ENCODE measurements at regions not wholly inside any gene's neighbourhood (a gene's known extent, or its start where the extent isn't known, plus 50 kb on each side); places are given as distances from the start of the nearest gene placed in this dataset.

DNA sequence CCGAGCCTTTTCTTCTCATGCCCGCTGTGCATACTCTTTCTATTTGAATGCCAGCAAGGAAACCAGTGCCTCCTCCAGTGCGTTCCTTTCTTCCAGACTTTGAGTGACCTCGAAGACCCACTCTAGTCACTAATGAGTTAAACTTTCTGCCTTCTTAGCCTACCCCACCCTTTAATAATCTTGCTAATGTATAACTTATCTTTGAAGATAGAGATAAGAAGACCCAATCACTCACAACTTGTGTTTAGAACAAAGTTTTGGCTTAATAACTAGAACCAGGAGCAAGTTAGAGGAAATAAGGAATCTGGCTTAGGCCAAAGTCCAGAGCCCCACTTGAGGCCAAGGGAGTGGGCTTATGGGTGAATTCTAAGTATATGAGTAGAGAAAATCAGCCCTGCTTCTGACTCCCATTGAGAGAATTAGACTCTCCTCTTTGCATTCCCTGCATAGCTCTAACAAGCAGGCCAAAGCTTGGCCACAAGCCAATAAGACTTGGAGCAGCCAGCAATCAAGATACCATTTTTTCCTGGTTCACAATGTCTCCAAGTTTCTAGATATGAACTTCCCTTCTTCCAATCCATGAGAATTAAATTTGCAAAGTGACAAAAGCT is 181.5 kb upstream of the PIK3R1 start:
- TF ChIP-seq, protein P1, sequence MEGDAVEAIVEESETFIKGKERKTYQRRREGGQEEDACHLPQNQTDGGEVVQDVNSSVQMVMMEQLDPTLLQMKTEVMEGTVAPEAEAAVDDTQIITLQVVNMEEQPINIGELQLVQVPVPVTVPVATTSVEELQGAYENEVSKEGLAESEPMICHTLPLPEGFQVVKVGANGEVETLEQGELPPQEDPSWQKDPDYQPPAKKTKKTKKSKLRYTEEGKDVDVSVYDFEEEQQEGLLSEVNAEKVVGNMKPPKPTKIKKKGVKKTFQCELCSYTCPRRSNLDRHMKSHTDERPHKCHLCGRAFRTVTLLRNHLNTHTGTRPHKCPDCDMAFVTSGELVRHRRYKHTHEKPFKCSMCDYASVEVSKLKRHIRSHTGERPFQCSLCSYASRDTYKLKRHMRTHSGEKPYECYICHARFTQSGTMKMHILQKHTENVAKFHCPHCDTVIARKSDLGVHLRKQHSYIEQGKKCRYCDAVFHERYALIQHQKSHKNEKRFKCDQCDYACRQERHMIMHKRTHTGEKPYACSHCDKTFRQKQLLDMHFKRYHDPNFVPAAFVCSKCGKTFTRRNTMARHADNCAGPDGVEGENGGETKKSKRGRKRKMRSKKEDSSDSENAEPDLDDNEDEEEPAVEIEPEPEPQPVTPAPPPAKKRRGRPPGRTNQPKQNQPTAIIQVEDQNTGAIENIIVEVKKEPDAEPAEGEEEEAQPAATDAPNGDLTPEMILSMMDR (tag by site-specific recombination; IDR thresholded peaks at IDR 0.05): no peak
- TF ChIP-seq YY1 (tag by site-specific recombination; IDR thresholded peaks at IDR 0.05): no peak
- no peak for TF ChIP-seq ZNF23 (tag by site-specific recombination; IDR thresholded peaks at IDR 0.05; ENCODE audit: borderline replicate concordance)
- TF ChIP-seq, protein P2, sequence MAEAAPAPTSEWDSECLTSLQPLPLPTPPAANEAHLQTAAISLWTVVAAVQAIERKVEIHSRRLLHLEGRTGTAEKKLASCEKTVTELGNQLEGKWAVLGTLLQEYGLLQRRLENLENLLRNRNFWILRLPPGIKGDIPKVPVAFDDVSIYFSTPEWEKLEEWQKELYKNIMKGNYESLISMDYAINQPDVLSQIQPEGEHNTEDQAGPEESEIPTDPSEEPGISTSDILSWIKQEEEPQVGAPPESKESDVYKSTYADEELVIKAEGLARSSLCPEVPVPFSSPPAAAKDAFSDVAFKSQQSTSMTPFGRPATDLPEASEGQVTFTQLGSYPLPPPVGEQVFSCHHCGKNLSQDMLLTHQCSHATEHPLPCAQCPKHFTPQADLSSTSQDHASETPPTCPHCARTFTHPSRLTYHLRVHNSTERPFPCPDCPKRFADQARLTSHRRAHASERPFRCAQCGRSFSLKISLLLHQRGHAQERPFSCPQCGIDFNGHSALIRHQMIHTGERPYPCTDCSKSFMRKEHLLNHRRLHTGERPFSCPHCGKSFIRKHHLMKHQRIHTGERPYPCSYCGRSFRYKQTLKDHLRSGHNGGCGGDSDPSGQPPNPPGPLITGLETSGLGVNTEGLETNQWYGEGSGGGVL (tag by site-specific recombination; IDR thresholded peaks at IDR 0.05): no peak
- no peak for TF ChIP-seq KLF16 (tag by site-specific recombination; IDR thresholded peaks at IDR 0.05)
- TF ChIP-seq ZNF510 (tag by site-specific recombination; IDR thresholded peaks at IDR 0.05; ENCODE audit: insufficient replicate concordance): no peak
- TF ChIP-seq PRDM1 (tag by site-specific recombination; IDR thresholded peaks at IDR 0.05): no peak
- no peak for TF ChIP-seq ZBTB17 (tag by site-specific recombination; IDR thresholded peaks at IDR 0.05)
- no peak for TF ChIP-seq ZNF311 (tag by site-specific recombination; IDR thresholded peaks at IDR 0.05; ENCODE audit: borderline replicate concordance)
- no peak for TF ChIP-seq ZBTB7A (tag by site-specific recombination; IDR thresholded peaks at IDR 0.05; ENCODE audit: low read depth)
- no peak for TF ChIP-seq GLI2 (tag by site-specific recombination; IDR thresholded peaks at IDR 0.05; ENCODE audit: borderline replicate concordance, low read depth)
- TF ChIP-seq ZNF24 (tag by site-specific recombination; IDR thresholded peaks at IDR 0.05): no peak
- no peak for TF ChIP-seq ZNF239 (tag by site-specific recombination; IDR thresholded peaks at IDR 0.05)

Data from HEK293 (cell line).